ENCODE measurements at regions not wholly inside any gene's neighbourhood (a gene's known extent, or its start where the extent isn't known, plus 50 kb on each side); places are given as distances from the start of the nearest gene placed in this dataset.

GRCh38 chr1:81388435-81388834 is 412.3 kb upstream of the ADGRL2 start:
- TF ChIP-seq CTCF (IDR thresholded peaks at IDR 0.05; ENCODE audit: low read length): no peak
- TF ChIP-seq EZH2 (optimal IDR thresholded peaks at IDR 0.05; ENCODE audit: low read depth, low read length): no peak

Measured in MM.1S (cell line).